ENCODE measurements at regions not wholly inside any gene's neighbourhood (a gene's known extent, or its start where the extent isn't known, plus 50 kb on each side); places are given as distances from the start of the nearest gene placed in this dataset.

DNA sequence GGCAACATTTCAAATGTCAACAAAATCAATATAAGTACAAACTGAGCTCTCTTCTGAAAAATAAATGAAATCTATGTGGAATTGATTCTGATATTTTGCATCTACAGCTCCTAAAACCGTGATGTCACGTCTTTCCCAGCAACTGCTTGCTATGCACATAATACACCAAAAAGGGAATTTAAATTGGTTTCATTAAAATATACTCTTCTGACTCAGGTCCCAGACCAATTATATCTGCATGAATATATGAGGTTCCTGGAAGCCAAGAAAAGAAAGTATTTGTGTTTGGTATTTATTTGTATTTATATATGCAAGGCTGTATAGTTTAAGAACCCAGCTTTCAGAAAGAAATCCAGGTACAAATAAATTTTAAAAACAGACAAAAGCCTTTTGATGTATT lies 1282.5 kb downstream of the SUCLG1 start:
- Histone ChIP-seq H3K9ac (ENCODE audit: control insufficient read depth, extremely low read depth, insufficient read depth, low read length) (no peak overlapping the region), H3K27ac (ENCODE audit: control insufficient read depth, insufficient read depth, low read length) (no peak overlapping the region), H3K4me3 (ENCODE audit: control insufficient read depth in 2 of 3, extremely low read depth in 1 of 3, insufficient read depth in 2 of 3, low read depth in 1 of 3, low read length in 3 of 3) (no peak overlapping the region), H3K4me1 (ENCODE audit: control insufficient read depth, extremely low read depth, insufficient read depth, low read length) (no peaks in the 10 kb centered on the region), H4K20me1 (ENCODE audit: control insufficient read depth, extremely low read depth, insufficient read depth, low read length) (no peaks in the 10 kb centered on the region), H3K4me2 (ENCODE audit: control insufficient read depth, extremely low read depth, insufficient read depth, low read depth, low read length) (no peak overlapping the region), H3K36me3 (ENCODE audit: control insufficient read depth in 2 of 2, extremely low read depth in 1 of 2, insufficient read depth in 2 of 2, low read length in 2 of 2) (no peaks in the 10 kb centered on the region), H3K79me2 (ENCODE audit: control insufficient read depth, insufficient read depth, low read length) (no peaks in the 10 kb centered on the region), H3K9me3 (ENCODE audit: control insufficient read depth, low read depth, low read length) (peaks cover 2% of the 10 kb centered on the region), H3K27me3 (ENCODE audit: control insufficient read depth, extremely low read depth, insufficient read depth, low read length) (no peaks in the 10 kb centered on the region), H3K9me1 (ENCODE audit: control insufficient read depth, extremely low read depth, insufficient read depth, low read length) (no peaks in the 10 kb centered on the region), H2AFZ (ENCODE audit: control insufficient read depth, low read length) (no peak overlapping the region)
- dilution Hi-C loops (cut with MboI; ENCODE audit: extremely low pct_ligation_motif_present, low sequenced_read_pairs), result no loop called here
- DNase-seq (ENCODE audit: low read depth, low spot score) (no peak), FAIRE-seq (no peak)
- no peak for TF ChIP-seq EZH2 (IDR thresholded peaks at IDR 0.05; ENCODE audit: low read length)
- TF ChIP-seq, protein P1, sequence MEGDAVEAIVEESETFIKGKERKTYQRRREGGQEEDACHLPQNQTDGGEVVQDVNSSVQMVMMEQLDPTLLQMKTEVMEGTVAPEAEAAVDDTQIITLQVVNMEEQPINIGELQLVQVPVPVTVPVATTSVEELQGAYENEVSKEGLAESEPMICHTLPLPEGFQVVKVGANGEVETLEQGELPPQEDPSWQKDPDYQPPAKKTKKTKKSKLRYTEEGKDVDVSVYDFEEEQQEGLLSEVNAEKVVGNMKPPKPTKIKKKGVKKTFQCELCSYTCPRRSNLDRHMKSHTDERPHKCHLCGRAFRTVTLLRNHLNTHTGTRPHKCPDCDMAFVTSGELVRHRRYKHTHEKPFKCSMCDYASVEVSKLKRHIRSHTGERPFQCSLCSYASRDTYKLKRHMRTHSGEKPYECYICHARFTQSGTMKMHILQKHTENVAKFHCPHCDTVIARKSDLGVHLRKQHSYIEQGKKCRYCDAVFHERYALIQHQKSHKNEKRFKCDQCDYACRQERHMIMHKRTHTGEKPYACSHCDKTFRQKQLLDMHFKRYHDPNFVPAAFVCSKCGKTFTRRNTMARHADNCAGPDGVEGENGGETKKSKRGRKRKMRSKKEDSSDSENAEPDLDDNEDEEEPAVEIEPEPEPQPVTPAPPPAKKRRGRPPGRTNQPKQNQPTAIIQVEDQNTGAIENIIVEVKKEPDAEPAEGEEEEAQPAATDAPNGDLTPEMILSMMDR (optimal IDR thresholded peaks at IDR 0.05 in 1 of 3, IDR thresholded peaks at IDR 0.05 in 1 of 3, conservative IDR thresholded peaks at IDR 0.05 in 1 of 3; ENCODE audit: extremely low read depth in 1 of 3, insufficient read depth in 2 of 3, low read length in 3 of 3), result no peak

- dilution Hi-C loops (cut with MboI; ENCODE audit: extremely low pct_ligation_motif_present, low sequenced_read_pairs), result no loop called here
- Histone ChIP-seq H3K36me3 (ENCODE audit: control insufficient read depth in 2 of 2, extremely low read depth in 1 of 2, insufficient read depth in 2 of 2, low read length in 2 of 2) (no peaks in the 10 kb centered on the region), H3K79me2 (ENCODE audit: control insufficient read depth, insufficient read depth, low read length) (no peaks in the 10 kb centered on the region), H3K9ac (ENCODE audit: control insufficient read depth, extremely low read depth, insufficient read depth, low read length) (no peak overlapping the region), H3K27ac (ENCODE audit: control insufficient read depth, insufficient read depth, low read length) (no peak overlapping the region), H3K9me1 (ENCODE audit: control insufficient read depth, extremely low read depth, insufficient read depth, low read length) (no peaks in the 10 kb centered on the region), H3K4me2 (ENCODE audit: control insufficient read depth, extremely low read depth, insufficient read depth, low read depth, low read length) (no peak overlapping the region), H3K27me3 (ENCODE audit: control insufficient read depth, extremely low read depth, insufficient read depth, low read length) (no peaks in the 10 kb centered on the region), H2AFZ (ENCODE audit: control insufficient read depth, low read length) (no peak overlapping the region), H3K4me3 (ENCODE audit: control insufficient read depth in 2 of 3, extremely low read depth in 1 of 3, insufficient read depth in 2 of 3, low read depth in 1 of 3, low read length in 3 of 3) (no peak overlapping the region), H3K4me1 (ENCODE audit: control insufficient read depth, extremely low read depth, insufficient read depth, low read length) (no peaks in the 10 kb centered on the region), H3K9me3 (ENCODE audit: control insufficient read depth, low read depth, low read length) (no peaks in the 10 kb centered on the region), H4K20me1 (ENCODE audit: control insufficient read depth, extremely low read depth, insufficient read depth, low read length) (no peaks in the 10 kb centered on the region)
- FAIRE-seq (no peak), DNase-seq (ENCODE audit: low read depth, low spot score) (no peak)
- TF ChIP-seq, protein P1 (optimal IDR thresholded peaks at IDR 0.05 in 1 of 3, IDR thresholded peaks at IDR 0.05 in 1 of 3, conservative IDR thresholded peaks at IDR 0.05 in 1 of 3; ENCODE audit: extremely low read depth in 1 of 3, insufficient read depth in 2 of 3, low read length in 3 of 3), result no peak
- no peak for TF ChIP-seq EZH2 (IDR thresholded peaks at IDR 0.05; ENCODE audit: low read length)
Measured at GRCh38 chr2:83172841-83173240, 1286.2 kb downstream of the SUCLG1 start.
